Retinal pigment epithelial cell (primary cell): ENCODE measurements at regions not wholly inside any gene's neighbourhood (a gene's known extent, or its start where the extent isn't known, plus 50 kb on each side); places are given as distances from the start of the nearest gene placed in this dataset.
"Not testable (repeated sequence)": the region's sequence is repeated elsewhere in the genome, so short reads cannot be mapped to it uniquely, and the experiment has no call there.

Source experiments
- DNase-seq: peaks from one replicate; pipeline ENCODE4 v3.0.0-alpha.2; 2010; ENCODE audit warnings: low read depth
- H3K4me3 ChIP-seq: 2 replicates; pipeline ENCODE4 v1.5.1; 2011; ENCODE audit warnings: mild to moderate bottlenecking, low read length, control low read depth, moderate library complexity
- TF ChIP-seq, protein P1 (sequence below): conservative IDR thresholded peaks from 2 replicates; pipeline ENCODE4 v1.5.1; 2011; ENCODE audit warnings: low read depth, low read length, control low read depth, inconsistent platforms

GRCh38 chr1:208728815-208729214 is 484.6 kb upstream of the PLXNA2 start:
- TF ChIP-seq, protein P1, sequence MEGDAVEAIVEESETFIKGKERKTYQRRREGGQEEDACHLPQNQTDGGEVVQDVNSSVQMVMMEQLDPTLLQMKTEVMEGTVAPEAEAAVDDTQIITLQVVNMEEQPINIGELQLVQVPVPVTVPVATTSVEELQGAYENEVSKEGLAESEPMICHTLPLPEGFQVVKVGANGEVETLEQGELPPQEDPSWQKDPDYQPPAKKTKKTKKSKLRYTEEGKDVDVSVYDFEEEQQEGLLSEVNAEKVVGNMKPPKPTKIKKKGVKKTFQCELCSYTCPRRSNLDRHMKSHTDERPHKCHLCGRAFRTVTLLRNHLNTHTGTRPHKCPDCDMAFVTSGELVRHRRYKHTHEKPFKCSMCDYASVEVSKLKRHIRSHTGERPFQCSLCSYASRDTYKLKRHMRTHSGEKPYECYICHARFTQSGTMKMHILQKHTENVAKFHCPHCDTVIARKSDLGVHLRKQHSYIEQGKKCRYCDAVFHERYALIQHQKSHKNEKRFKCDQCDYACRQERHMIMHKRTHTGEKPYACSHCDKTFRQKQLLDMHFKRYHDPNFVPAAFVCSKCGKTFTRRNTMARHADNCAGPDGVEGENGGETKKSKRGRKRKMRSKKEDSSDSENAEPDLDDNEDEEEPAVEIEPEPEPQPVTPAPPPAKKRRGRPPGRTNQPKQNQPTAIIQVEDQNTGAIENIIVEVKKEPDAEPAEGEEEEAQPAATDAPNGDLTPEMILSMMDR = no peak
- DNase-seq = no peak
- H3K4me3 ChIP-seq = no peak overlapping the region

GRCh38 chr1:208731981-208732821 is 488.0 kb upstream of the PLXNA2 start:
- DNase-seq = no peak

DNA sequence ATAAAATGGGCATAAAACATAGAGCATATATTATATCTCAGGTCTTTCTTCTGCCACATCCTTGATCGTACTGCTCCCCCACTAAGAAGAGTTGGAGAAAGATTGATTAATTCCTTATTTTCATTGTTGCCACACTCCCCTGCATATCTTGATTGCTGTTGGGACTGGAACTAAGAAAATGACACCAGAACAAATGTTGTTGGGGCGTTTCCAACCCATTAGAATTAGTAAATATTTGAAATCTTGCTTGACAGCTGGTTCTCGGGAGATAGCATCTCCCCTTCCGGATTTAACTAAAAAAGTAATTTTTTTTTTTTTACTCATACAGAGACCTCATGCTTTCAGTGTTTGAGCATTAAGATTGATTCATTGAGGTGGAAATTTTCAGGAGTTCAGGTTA is 493.0 kb upstream of the PLXNA2 start:
- H3K4me3 ChIP-seq = no peak overlapping the region
- no peak for DNase-seq
- TF ChIP-seq, protein P1 = no peak

More at GRCh38 chr1:208731981-208732821, 488.0 kb upstream of the PLXNA2 start:
- TF ChIP-seq, protein P1 = no peak
- no peak overlapping the region for H3K4me3 ChIP-seq

DNA sequence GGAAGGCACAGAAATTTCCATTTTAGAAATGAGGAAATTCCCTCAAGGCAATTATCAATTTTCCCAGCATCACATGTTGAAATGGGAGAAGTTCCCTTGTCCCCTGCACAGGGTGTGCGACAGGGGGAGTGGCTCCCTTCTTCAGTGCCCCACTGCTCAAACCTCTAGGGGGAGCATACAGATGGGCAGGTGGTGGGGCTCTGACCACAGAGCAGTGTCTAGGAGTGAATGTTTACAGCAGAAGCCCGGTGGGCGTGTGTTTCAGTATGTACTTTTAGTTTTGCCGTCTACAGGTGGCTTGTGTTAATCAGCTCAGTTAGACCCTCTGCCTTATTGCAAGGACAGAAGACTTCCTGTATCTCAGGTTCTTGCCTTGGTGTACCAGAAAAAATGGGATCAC is 493.7 kb upstream of the PLXNA2 start:
- no peak overlapping the region for H3K4me3 ChIP-seq
- TF ChIP-seq, protein P1 = no peak
- DNase-seq = no peak

GRCh38 chr1:208739636-208740035 is 495.5 kb upstream of the PLXNA2 start:
- not testable (repeated sequence) for DNase-seq, H3K4me3 ChIP-seq

DNA sequence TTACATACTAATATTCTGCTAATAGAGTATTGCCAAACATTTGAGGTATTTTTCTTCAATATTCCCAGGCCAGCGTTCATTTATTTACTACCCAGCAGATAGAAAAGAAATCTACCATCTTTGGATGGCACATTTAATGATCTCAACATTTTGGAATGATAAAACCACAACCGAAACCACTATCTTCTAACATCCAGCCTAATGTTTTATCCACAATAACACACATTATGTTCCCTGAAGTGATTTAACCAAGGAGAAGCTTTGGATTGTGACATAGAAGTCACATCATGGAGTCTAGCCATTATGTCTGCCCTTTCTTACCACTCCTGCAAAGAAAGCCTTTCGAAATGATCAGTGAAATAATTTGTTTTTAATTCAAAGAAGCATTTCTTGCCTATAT is 497.1 kb upstream of the PLXNA2 start:
- DNase-seq = no peak
- TF ChIP-seq, protein P1 = no peak

DNA sequence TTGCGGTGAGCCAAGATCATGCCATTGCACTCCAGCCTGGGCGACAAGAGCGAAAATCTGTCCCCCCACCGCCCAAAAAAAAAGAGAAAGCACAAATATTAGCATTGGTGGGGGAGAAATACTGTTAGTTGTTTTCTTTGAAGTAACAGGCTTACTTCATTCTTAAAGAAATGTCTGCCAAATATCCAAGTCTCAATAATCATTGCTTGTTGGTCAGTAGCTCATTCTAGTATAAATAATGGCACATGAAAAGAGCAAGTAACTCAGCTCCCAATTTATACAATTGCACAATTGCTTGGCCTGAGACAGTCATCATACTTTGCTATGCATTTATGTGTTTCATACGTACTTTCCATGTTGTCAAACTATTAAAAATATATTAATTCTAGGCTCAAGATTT is 499.2 kb upstream of the PLXNA2 start:
- no peak overlapping the region for H3K4me3 ChIP-seq
- DNase-seq = no peak
- TF ChIP-seq, protein P1 = no peak

More for the DNA sequence above, 497.1 kb upstream of the PLXNA2 start:
- H3K4me3 ChIP-seq = no peak overlapping the region

DNA sequence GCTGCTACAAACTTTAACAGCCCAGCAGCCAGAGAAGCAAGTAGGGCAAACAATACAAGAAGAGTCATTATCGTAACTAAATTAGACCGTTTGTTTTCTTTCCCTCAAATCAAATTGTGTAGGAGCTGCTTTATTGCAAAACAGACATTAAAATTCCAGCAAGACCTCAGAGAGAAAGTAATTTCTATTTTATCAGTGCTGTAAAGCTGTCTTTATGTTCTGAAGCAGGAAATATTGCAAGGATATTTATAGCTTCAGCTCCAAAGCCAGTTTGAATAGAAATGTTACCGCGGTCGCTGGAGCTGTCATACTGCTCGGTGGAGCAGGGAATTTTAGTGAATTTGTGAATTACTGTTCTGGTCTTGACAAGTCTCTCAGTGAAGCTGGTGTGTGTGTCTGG is 503.8 kb upstream of the PLXNA2 start:
- no peak overlapping the region for H3K4me3 ChIP-seq
- TF ChIP-seq, protein P1 = no peak
- no peak for DNase-seq
